HG03565 (cell line): ENCODE measurements at regions not wholly inside any gene's neighbourhood (a gene's known extent, or its start where the extent isn't known, plus 50 kb on each side); places are given as distances from the start of the nearest gene placed in this dataset.

Experiments
- ATAC-seq: cut with Tn5 transposase; IDR thresholded peaks from one replicate; pipeline ENCODE4 v1.9.1; 2021; ENCODE audit warnings: mild to moderate bottlenecking, moderate library complexity; ENCODE audit not compliant: unreplicated experiment

GRCh38 chr5:105428451-105429380, 1866.1 kb upstream of the NUDT12 start:
- no peak for ATAC-seq

DNA sequence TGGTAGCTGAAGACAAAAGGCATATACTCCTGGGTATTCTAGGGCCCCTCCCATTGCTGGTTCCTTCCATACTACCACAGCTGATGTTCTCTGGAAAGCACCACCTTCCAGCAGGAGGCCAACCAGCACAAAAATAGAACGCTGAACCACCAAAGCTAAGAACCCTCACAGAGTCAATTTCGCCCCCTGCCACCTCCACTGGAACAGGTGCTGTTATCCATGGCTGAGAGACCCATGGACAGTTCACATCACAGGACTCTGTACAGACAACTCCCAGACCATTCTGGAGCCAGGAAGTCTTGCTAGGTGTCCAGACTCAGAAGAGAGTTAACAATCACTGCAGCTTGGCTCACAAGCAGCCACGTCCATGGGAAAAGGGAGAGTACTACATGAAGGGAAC, 1851.5 kb upstream of the NUDT12 start:
- no peak for ATAC-seq

- no peak for ATAC-seq
Observed at GRCh38 chr5:105413406-105413990, 1850.9 kb upstream of the NUDT12 start.

GRCh38 chr5:105409695-105410094, 1847.1 kb upstream of the NUDT12 start:
- ATAC-seq = no peak

- no peak for ATAC-seq
Observed at GRCh38 chr5:105407200-105407599, 1844.6 kb upstream of the NUDT12 start.

DNA sequence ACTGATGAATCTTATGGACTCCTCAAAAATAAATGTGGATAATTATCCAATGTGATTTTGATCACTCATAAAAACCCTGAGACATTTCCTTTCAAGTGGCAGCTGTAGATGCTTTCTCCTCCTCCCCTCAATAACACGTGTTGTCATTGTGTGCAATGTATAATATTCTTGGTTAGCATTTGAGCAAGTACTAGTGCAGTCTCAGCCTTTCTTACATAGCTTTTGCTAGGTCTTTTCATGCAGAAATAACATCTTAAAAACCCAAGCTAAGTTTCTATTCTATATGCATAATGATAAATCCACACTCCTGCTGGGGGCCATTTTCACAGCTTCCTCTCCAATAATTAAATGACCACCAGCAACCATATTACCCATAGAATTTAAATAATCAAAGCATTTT, 1835.2 kb upstream of the NUDT12 start:
- no peak for ATAC-seq

- ATAC-seq = no peak
Observed at GRCh38 chr5:105392710-105393149, 1830.1 kb upstream of the NUDT12 start.

DNA sequence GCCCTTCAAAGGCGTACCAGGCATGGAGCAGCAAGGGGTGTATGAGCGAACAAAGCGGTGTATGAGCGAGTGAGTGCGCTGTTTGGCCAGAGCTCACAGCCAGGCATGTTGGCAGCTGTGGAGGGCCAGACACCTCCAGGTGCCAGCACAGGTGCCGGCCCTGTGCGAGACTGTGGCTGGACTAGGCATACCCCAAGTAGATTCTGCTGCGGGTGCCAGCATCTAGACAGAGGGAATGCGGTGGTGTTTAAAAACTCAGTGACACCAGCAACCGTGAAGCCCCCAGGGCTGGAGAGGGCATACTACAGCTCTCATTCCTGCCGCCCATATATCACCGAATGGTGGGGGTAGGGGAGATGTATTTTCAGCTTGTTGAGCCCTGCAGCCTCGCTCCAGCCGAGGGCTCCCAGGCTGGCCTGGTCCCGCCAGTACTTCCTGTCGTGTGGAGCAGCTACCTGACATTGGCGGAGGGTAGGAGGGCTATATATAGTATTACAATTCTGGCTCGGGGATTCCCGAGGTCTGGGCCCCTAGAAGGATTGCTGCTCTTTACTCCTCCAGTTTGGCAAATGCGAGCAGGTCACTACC, 1829.6 kb upstream of the NUDT12 start:
- no peak for ATAC-seq

DNA sequence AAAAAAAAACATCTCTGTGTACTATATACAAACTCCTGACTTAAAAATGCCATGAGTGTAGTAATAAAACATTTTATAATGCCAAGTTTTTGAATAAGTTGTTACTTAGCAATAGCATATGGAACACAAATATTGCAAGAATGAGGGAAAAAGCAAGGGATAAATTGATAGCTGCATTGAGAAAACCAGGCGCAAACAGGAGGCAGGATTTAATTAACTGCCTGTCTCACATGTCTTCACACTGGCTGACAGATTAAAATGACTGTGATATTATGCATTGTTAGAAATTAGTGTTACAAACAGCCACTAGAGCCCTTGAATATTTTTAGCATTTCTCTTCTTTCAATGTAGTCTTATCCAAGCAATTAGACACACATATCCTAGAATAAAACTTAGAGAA, 1817.5 kb upstream of the NUDT12 start:
- ATAC-seq = no peak

DNA sequence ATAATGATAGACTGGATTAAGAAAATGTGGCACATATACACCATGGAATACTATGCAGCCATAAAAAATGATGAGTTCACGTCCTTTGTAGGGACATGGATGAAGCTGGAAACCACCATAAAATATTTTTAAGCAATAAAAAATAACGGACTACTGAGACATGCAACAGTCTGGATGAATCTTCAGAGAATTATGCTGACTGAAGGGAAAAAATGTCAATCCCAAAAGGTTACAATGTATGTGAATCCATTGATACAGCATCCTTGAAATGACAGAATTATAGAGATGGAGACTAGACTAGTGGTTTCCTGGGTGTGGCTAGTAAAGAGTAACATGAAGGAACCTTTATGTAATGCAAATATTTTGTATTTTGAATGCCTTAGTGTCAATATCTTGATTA, 1808.6 kb upstream of the NUDT12 start:
- ATAC-seq = no peak

- no peak for ATAC-seq
Observed at GRCh38 chr5:105350486-105351140, 1788.0 kb upstream of the NUDT12 start.

DNA sequence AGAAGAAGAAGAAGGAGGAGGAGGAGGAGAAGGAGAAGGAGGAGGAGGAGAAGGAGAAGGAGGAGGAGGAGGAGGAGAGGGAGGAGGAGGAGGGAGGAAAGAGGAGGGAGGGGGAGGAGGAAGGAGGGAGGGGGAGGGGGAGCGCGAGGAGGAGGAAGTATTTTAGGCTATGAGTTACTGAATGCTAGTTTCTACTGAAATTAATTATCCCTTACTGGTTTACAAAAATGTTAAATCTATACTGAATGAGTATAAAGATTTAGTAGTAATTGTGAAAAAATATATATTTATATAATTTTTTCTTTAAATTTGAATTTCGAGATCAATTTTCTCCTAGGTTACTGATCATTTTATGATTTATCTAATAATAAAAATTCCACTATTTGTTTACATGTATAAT, 1769.0 kb upstream of the NUDT12 start:
- no peak for ATAC-seq

DNA sequence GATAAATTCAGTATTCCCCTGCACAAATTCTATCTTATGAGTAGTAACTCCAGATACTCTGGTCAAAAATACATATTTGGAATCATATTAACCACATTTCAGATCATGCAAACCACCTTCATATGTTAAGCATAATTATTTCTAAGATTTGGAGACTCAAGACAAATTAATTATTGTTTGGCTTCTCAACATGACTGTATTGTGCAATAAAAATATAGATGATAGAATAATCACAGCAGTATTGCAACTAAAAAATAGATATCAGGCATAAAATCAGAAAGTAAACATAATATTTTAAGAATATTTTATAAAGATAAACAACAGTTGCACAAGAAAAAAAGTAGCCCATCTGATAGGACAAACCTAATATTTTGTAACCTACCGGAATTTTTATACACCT, 1767.6 kb upstream of the NUDT12 start:
- ATAC-seq = no peak

DNA sequence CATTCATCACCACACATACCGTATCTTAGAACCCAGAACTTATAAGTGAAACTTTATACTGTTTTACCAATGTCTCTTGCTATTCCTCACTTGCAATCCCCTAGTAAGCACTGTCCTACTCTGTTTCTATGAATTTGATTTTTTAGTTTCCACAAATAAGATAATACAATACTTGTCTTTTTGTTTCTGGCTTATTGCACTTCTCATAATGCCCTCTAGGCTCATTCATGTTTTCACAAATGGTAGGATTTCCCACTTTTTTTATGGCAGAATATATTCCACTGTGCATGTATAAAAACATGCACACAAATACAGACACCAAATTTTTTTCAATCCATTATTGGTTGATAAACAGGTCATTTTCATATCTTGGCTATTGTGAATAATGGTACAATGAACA, 1742.3 kb upstream of the NUDT12 start:
- no peak for ATAC-seq

DNA sequence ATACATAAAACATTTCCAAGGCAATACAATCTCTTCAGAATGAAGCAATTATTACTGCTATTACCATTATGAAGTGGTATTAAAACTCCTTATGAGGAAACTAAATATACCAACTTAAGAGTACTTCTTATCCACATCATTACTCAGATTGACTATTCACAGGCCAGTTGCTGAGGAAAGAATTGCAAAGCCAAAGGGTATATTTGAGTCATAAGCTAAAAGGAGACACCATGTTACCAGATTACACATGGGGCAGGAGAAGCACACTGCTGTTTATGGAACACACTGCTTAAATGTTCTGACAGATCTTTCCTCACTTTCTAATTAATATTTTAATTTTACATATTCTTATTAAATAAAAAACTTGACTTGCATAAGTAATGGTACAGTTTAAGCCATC, 1726.4 kb upstream of the NUDT12 start:
- ATAC-seq = no peak

DNA sequence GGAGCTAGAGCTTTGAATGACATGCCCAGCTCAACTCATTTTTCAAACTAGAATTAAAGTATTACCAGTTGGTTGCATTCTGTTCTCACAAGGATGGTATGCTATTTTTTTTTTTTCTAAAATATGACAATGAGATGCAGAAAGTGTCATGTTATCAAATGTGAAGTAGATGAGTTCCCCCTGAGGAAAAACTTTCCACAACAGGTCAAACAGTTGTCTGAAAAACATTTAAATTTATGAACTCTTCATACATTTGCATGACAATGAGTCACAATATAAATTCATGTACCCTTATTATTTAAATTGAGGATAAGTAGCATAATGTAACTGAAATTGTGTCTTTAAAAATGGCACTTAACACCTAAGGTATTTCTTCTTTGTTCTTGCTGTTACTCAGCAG, 1720.5 kb upstream of the NUDT12 start:
- no peak for ATAC-seq

GRCh38 chr5:105274079-105274478, 1711.5 kb upstream of the NUDT12 start:
- no peak for ATAC-seq

DNA sequence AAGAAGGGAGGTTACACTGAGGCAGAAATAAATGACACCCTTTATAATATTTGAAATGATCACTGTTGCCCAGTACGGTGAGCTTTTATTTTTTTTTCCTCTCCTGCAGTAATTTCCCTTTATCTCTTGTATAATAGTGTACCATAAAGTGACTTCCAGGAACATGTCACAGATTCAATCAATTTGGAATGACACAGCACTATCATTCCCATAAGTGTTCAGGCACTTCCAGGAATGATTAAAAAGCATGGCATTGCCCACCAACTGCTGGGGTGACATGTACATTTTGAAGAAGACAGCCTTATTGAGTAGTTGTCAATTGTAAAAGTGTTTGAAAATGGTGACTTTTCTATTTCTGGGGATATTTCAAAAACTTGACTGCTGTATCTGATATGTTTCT, 1700.9 kb upstream of the NUDT12 start:
- no peak for ATAC-seq

GRCh38 chr5:105259581-105260217, 1697.1 kb upstream of the NUDT12 start:
- no peak for ATAC-seq

- no peak for ATAC-seq
Observed at GRCh38 chr5:105238561-105238960, 1676.0 kb upstream of the NUDT12 start.

DNA sequence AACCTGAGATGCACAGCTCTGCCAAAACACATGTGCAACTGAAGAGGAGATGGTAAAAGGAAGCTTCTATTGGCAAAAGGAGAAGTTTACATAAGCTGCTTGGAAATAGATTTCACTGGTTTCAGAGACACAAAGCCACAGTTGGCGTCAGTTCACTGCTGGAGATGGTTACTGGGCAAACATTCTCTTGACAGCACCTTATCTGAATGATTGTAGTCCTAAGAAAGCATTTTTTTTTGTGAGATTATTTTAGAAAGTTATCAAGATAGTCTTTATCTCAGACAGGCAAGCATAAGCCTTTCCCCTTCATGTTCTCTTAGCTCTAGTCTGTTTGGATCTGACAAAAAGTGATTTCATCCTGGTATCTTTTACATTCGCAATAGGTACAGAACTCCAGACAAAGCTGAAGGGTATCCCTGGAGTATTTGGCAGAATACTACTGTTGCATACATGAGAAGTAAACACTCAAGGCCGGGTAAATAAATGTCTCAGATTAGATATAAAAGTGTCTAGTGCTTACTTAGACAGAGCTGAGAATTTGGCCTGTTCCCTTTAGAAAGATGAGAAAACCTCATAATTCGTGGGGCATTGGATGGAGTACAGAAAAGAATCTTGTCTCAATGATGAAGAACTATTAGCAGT, 1668.0 kb upstream of the NUDT12 start:
- ATAC-seq = no peak
